Natural killer cell (primary cell): ENCODE measurements at regions not wholly inside any gene's neighbourhood (a gene's known extent, or its start where the extent isn't known, plus 50 kb on each side); places are given as distances from the start of the nearest gene placed in this dataset.
"Not testable (repeated sequence)": the region's sequence is repeated elsewhere in the genome, so short reads cannot be mapped to it uniquely, and the experiment has no call there.

Experiments
- ATAC-seq, 3 donors: fragments of 150-1000 bp in 2 of 3; fragments of 200-7000 bp in 1 of 3; cut with Tn5 transposase; 1 replicate in 1 of 3; 2 replicates in 2 of 3; pipeline ENCODE4 v1.10.0; 2021; ENCODE audit warnings: mild to moderate bottlenecking in 2 of 3, moderate library complexity in 2 of 3
- DNase-seq, 2 donors: peaks; one replicate each; pipeline versions ENCODE4 v3.0.0 to v3.0.0-alpha.2; 2013 to 2021; ENCODE audit warnings: mixed read lengths in 1 of 2
- H3K27ac ChIP-seq: one replicate; pipeline ENCODE4 v1.5.1; 2013; ENCODE audit warnings: mild to moderate bottlenecking, low read length
- H3K27me3 ChIP-seq: one replicate; pipeline ENCODE4 v1.6.1; 2013; ENCODE audit warnings: low read length; ENCODE audit not compliant: control insufficient read depth, insufficient read depth
- H3K36me3 ChIP-seq: one replicate; pipeline ENCODE4 v1.6.1; 2013; ENCODE audit warnings: low read length; ENCODE audit not compliant: control insufficient read depth, insufficient read depth
- H3K4me1 ChIP-seq: one replicate; pipeline ENCODE4 v1.6.1; 2013; ENCODE audit warnings: low read length; ENCODE audit not compliant: control insufficient read depth, insufficient read depth
- H3K4me3 ChIP-seq: one replicate; pipeline ENCODE4 v1.5.1; 2013; ENCODE audit warnings: low read length
- H3K9me3 ChIP-seq: one replicate; pipeline ENCODE4 v1.6.1; 2013; ENCODE audit warnings: low read length; ENCODE audit not compliant: control insufficient read depth, insufficient read depth
- H3K27ac Mint-ChIP-seq, 2 donors: one replicate each; pipeline ENCODE4 v1.8.0; 2022; ENCODE audit warnings: mild to moderate bottlenecking in 2 of 2, mixed read lengths in 2 of 2, moderate library complexity in 1 of 2
- H3K27me3 Mint-ChIP-seq, 2 donors: one replicate each; pipeline ENCODE4 v1.8.0; 2022; ENCODE audit warnings: low read depth in 2 of 2, mixed read lengths in 2 of 2
- H3K36me3 Mint-ChIP-seq: one replicate; pipeline ENCODE4 v1.8.0; 2022; ENCODE audit warnings: mixed read lengths
- H3K4me1 Mint-ChIP-seq, 2 donors: one replicate each; pipeline ENCODE4 v1.8.0; 2022; ENCODE audit warnings: mixed read lengths in 2 of 2
- H3K4me3 Mint-ChIP-seq: one replicate; pipeline ENCODE4 v1.8.0; 2022; ENCODE audit warnings: mild to moderate bottlenecking, moderate library complexity, mixed read lengths
- H3K9me3 Mint-ChIP-seq, 2 donors: one replicate each; pipeline ENCODE4 v1.8.0; 2022; ENCODE audit warnings: mixed read lengths in 2 of 2
- CTCF ChIP-seq: fragments of 200-600 bp; IDR thresholded peaks from one replicate; pipeline ENCODE4 v1.8.0; 2022; ENCODE audit warnings: antibody characterized with exemption
- WGBS: methylation state at CpG from one replicate; pipeline ENCODE4 v1.1.7; 2013; ENCODE audit warnings: missing lambda C conversion rate; ENCODE audit not compliant: insufficient coverage; 5-methylcytosine and 5-hydroxymethylcytosine counted together
- intact Hi-C: fragments of 100-400 bp; cut with micrococcal nuclease; formaldehyde crosslinking; loops from one replicate; pipeline ENCODE4 v1.14.2; 2022

GRCh38 chr7:53491051-53491450, 455.6 kb downstream of the POM121L12 start:
- Mint-ChIP-seq H3K27me3 (no peaks in the 10 kb centered on the region), H3K4me1 (no peaks in the 10 kb centered on the region), H3K36me3 (peaks cover 43% of the 10 kb centered on the region), H3K27ac (no peak overlapping the region), H3K4me3 (no peak overlapping the region), H3K9me3 (peaks cover 20 to 48% of the 10 kb centered on the region in 2 donors)
- intact Hi-C loops, result no loop called here
- no peak for ATAC-seq
- Histone ChIP-seq H3K4me3 (no peak overlapping the region), H3K27ac (no peak overlapping the region), H3K36me3 (no peaks in the 10 kb centered on the region), H3K9me3 (peaks cover 7% of the 10 kb centered on the region), H3K27me3 (no peaks in the 10 kb centered on the region), H3K4me1 (no peaks in the 10 kb centered on the region)
- 96% methylated on average over 5 of the region's 6 CpGs for WGBS
- DNase-seq, result no peak
- TF ChIP-seq CTCF, result no peak

- H3K27ac ChIP-seq, H3K27me3 Mint-ChIP-seq, H3K4me1 Mint-ChIP-seq, ATAC-seq, intact Hi-C loops, DNase-seq, H3K27ac Mint-ChIP-seq, H3K27me3 ChIP-seq, H3K4me3 Mint-ChIP-seq, H3K9me3 ChIP-seq, H3K36me3 ChIP-seq, H3K4me3 ChIP-seq, H3K4me1 ChIP-seq: not testable (repeated sequence)
- 95% methylated on average over 20 of the region's 20 CpGs for WGBS
- H3K36me3 Mint-ChIP-seq, result peaks cover 33% of the 10 kb centered on the region
- H3K9me3 Mint-ChIP-seq, result peaks cover 8 to 24% of the 10 kb centered on the region in 2 donors
Observed at GRCh38 chr7:53495181-53495580, 459.7 kb downstream of the POM121L12 start.

- no peaks in the 10 kb centered on the region for H3K36me3 ChIP-seq
- no peaks in the 10 kb centered on the region for H3K27me3 Mint-ChIP-seq
- no peaks in the 10 kb centered on the region for H3K27me3 ChIP-seq
- no peak overlapping the region for H3K27ac ChIP-seq
- WGBS, result no CpG with 5 or more reads among the region's 1 CpG
- no peak overlapping the region for H3K4me3 ChIP-seq
- ATAC-seq (no peak), DNase-seq (no peak)
- H3K9me3 Mint-ChIP-seq, result peaks cover 7 to 11% of the 10 kb centered on the region in 2 donors
- no peaks in the 10 kb centered on the region for H3K4me1 Mint-ChIP-seq
- H3K36me3 Mint-ChIP-seq, result peaks cover 18% of the 10 kb centered on the region
- no peak overlapping the region for H3K4me3 Mint-ChIP-seq
- H3K4me1 ChIP-seq, result no peaks in the 10 kb centered on the region
- intact Hi-C loops, result no loop called here
- H3K9me3 ChIP-seq, result peaks cover 9% of the 10 kb centered on the region
- no peak overlapping the region for H3K27ac Mint-ChIP-seq
- TF ChIP-seq CTCF, result no peak
Observed at GRCh38 chr7:53500076-53500475, 464.6 kb downstream of the POM121L12 start.

GRCh38 chr7:53504914-53505313, 469.5 kb downstream of the POM121L12 start:
- Histone ChIP-seq H3K4me3 (no peak overlapping the region), H3K4me1 (no peaks in the 10 kb centered on the region), H3K36me3 (no peaks in the 10 kb centered on the region), H3K9me3 (peaks cover 9% of the 10 kb centered on the region), H3K27me3 (no peaks in the 10 kb centered on the region), H3K27ac (no peak overlapping the region)
- Mint-ChIP-seq H3K27ac (no peak overlapping the region), H3K9me3 (peaks cover 11 to 22% of the 10 kb centered on the region in 2 donors), H3K27me3 (no peaks in the 10 kb centered on the region), H3K4me3 (no peak overlapping the region), H3K4me1 (no peaks in the 10 kb centered on the region), H3K36me3 (peaks cover 8% of the 10 kb centered on the region)
- TF ChIP-seq CTCF, result no peak
- 83% methylated on average over 3 of the region's 3 CpGs for WGBS
- ATAC-seq (no peak), DNase-seq (no peak)
- intact Hi-C loops, result no loop called here
